Skeletal muscle cell (primary cell): ENCODE measurements at regions not wholly inside any gene's neighbourhood (a gene's known extent, or its start where the extent isn't known, plus 50 kb on each side); places are given as distances from the start of the nearest gene placed in this dataset.
A peak's percentile ranks its signal among the peaks of the same experiment; 100 is the strongest.

Source experiments
- DNase-seq: peaks from one replicate; pipeline ENCODE4 v3.0.0-alpha.2; 2010; ENCODE audit warnings: low read depth
- H3K4me3 ChIP-seq: 2 replicates; pipeline ENCODE4 v1.5.1; 2011; ENCODE audit warnings: low read depth, mild to moderate bottlenecking, control low read depth, low read length, moderate library complexity

DNA sequence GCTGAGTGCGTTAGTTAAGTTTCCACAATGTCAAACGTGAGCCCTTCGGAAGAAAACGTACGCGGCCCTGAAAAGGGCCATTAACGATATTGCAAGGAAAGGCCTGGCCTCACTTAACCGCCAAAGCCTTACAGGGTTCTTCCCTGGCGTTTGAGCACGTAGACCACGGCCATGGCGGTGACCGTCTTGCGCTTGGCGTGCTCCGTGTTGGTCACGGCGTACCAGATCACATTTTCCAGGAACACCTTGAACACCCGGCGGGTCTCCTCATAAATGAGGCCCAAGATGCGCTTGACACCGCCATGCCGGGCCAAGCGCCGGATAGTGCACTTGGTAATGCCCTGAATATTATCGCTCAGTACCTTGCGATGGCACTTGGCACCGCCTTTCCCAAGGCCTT, 118.4 kb upstream of the BTN3A2 start:
- DNase-seq: no peak
- no peak overlapping the region for H3K4me3 ChIP-seq

DNA sequence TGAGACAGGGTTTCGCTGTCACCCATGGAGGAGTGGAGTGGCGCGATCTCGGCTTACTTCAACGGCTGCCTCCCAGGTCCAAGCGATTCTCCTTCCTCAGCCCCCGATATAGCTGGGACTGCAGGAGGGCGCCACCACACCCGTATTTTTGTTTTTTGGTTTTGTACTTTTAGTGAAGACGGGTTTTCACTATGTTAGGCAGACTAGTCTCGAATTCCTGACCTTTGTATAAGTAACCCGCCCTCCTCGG, 115.4 kb upstream of the BTN3A2 start:
- DNase-seq: no peak
- H3K4me3 ChIP-seq: peak overlapping the region; percentile 65

DNA sequence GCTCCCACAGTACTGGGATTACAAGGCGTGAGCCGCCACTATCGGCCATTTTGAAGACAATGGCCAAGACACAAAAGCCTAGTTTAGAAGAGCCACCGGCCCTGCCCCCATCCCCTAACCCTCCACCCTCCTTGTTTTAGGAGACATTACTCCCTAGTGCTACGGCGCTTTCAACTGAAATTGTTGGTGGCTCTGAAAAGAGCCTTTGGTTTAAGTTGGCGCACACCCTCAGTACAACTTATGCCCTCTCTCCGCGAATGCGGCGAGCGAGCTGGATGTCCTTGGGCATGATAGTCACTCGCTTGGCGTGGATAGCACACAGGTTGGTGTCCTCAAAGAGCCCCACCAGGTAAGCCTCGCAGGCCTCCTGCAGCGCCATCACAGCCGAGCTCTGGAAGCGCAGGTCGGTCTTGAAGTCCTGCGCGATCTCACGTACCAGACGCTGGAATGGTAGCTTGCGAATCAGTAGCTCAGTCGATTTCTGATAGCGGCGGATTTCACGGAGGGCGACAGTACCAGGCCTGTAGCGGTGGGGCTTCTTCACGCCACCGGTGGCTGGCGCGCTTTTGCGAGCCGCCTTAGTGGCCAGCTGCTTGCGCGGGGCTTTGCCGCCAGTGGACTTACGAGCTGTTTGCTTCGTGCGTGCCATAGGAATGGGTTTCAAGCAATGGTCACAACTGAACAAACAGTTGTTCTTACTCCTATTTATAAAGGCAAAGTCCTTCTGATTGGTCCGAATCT, 114.9 kb upstream of the BTN3A2 start:
- no peak for DNase-seq
- H3K4me3 ChIP-seq: peak overlapping the region; percentile 65

DNA sequence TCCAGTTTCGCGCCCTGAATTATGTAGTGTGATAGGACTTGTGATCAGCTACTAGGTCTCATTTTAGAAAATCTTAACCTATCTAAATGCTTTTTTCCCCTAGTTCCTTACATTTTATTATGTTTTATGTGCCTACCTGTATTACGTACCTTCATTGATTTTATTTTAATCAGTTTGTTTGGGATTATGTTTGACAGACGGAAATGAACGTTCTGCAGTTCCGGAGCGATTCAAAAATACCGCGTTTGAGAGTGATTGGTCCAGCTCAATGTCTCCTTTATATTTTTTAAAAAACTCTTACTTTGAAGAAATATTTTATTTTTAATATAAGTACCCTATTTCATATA, 114.3 kb upstream of the BTN3A2 start:
- peak overlapping the region; percentile 65 for H3K4me3 ChIP-seq
- no peak for DNase-seq

DNA sequence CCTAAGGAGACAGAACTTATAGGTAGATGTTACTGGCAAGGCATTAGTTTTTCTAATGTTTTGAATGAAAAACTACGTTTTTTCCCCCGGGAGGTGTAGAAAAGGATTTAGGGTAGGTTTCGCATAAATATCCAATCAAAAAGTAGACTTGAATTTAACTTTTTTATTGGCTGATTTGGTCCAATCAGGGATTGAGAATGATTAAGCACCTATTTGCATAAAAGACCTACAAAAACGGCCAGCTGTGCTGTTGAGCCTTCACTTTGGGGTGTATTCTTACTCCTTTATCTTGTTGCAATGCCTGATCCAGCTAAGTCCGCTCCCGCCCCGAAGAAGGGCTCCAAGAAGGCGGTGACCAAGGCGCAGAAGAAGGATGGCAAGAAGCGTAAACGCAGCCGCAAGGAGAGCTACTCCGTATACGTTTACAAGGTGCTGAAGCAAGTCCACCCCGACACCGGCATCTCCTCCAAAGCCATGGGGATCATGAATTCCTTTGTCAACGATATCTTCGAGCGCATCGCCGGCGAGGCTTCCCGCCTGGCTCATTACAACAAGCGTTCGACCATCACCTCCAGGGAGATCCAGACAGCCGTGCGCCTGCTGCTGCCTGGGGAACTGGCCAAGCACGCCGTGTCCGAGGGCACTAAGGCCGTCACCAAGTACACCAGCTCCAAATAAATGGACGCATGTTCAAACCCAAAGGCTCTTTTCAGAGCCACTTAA, 113.5 kb upstream of the BTN3A2 start:
- peak overlapping the region; percentile 65 for H3K4me3 ChIP-seq

DNA sequence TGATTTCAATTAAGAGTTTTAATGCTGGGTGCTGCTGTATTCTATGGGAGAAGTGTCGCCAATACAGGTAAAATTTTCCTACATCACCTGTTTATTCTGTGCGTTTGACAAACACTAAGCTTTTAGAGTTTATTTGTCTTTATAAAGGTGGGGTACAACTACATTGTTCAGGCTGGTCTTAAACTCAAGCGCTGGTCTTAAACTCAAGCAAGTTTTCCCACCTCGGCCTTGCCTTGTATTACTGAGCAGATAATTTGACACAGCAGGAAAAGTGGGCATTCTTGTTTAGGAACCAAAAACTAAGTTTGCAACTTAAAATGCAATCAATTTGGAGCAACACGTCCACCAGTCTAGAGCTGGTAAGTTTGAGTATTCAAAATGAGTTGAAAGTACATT, 112.9 kb upstream of the BTN3A2 start:
- no peak for DNase-seq
- H3K4me3 ChIP-seq: peak overlapping the region; percentile 65

More for the DNA sequence above, 113.5 kb upstream of the BTN3A2 start:
- DNase-seq: peak; percentile 75

DNA sequence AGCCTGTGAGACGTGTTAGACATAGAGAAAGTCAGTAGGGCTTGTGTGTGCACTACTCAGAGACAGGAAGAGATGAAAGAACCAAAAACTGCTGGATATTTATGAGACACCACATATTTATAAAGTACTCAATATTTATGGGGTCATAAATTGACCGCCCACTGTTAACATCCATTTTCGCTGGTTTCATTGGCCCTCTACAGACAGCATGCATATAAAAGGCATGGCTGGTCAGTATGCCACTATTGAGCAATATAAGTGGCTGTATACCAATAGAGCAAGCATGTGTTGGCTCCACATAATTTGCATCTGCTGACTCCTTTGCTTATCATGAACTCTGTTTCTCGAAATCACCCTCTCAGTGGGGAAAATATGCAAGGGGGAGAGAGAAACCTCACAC, 110.3 kb upstream of the BTN3A2 start:
- no peak for DNase-seq
- no peak overlapping the region for H3K4me3 ChIP-seq

DNA sequence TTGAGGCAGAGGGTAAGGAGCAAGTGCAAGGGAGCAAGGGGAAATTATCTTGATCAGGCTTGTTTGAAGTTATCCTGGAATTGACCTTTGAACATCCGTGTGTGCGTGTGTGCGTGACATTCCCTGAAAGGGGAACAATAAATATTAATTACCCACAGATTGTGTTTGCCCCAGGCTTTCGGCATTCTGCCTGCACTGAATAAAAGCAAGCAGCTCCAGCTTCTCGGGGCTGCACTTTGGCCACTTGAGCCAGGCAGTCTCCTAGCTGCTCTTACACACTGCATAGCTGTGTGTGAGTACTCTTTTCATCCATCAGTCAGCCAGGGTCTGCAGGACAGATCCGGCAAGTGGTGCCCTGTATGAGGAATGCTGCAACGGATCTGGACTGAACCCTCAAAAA, 107.7 kb upstream of the BTN3A2 start:
- DNase-seq: no peak
- H3K4me3 ChIP-seq: no peak overlapping the region

DNA sequence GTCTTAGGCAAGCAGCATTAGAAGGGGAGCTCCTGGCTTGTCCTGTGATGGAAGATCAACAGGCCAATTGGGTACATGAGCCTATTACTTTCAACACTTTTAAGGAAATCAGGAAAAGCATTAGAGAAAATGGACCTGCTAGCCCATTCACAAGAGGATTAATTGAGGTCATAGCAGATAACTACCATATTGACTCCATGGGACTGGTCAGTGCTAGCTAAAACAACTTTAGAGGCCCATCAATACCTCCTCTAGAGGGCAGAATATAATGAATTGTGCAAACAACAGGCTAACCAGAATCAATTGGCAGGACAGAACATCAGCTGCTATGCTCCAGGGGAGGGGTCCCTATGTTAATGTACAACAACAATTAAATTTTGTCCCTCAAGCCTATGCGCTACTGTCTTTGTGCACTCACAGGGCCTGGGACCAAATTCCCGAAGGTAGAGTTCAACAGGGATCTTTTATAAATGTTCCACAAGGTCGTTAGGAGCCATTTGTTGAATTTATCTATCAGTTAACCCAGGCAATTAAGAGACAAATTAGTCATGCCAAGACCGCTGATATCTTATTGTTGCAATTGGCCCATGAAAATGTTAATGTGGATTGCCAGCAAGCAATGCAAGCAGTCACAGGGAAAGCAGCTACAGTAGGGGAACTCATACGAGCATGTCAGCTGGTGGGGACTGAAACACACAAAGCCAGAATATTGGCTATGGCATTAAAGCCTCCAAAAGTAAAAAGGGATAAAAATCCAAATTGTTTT, 106.6 kb upstream of the BTN3A2 start:
- no peak overlapping the region for H3K4me3 ChIP-seq
- DNase-seq: no peak

DNA sequence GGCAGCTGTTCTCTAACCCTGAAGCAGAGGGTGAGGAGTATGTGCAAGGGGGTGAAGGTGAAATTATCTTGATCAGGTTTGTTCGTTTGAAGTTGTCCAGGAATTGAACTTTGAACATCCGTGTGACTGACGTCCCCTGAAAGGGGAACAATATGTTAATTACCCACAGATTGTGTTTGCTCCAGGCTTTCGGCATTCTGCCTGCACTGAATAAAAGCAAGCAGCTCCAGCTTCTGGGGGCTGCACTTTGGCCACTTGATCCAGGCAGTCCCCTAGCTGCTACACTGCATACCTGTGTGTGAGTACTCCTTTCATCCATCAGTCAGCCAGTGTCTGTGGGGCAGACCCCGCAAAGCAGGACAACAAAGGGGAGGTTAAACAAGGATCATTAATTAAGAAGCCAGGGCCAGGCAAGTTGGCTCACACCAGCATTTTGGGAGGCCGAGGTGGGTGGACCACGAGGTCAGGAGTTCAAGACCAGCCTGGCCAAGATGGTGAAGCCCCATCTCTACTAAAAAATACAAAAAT, 104.8 kb upstream of the BTN3A2 start:
- H3K4me3 ChIP-seq: no peak overlapping the region
- DNase-seq: no peak

DNA sequence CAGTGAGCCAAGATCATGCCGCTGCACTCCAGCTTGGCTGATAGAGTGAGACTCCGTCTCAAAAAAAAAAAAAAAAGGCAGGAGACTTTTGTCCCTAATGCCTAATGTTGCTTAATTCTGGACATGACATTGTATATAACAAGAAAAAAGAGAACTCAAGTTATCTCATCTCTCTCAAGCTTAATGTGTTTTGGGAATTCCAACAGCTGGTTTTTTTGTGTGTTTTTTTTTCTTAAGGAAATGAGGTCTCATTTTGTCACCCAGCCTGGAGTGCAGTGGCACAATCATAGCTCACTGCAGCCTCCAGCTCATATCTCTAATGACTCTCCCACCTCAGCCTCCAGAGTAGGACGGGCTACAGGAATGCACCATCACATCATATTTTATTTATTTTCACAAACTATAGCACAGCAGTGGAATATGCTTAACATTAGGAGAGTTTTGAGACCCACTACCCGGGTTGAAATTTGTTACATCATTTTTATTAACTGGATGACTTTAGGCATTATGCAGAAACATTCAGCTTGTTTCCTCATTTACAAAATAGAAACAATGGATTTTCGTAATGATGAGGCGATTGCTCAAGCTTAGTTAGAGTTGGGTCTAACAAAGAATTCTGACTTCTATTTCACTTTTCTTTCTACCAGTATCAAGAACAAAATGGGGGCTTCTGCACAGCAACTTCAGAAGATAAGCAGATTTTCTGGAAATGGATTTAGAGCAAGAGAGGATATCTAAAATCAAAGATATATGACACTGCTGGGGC, 104.1 kb upstream of the BTN3A2 start:
- H3K4me3 ChIP-seq: no peak overlapping the region
- no peak for DNase-seq

DNA sequence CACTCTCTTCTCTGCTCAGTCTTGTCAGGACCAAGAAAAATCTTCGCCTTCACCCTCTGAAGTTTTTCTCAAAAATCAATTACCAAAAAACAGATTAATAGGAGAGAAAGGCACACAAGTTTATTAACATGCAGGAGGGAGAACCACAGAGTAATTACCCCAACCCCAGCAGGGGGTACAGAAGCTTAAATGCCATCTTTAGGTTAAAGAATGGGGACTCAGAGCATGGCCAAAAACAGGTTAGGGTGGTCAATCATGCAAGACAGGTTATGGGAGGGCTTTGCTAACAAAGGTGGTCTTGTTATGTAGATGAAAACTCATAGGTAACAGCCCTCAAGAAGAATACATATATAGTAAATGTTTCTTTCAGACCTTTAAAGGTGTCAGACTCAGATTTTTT, 100.5 kb upstream of the BTN3A2 start:
- no peak for DNase-seq
- no peak overlapping the region for H3K4me3 ChIP-seq

DNA sequence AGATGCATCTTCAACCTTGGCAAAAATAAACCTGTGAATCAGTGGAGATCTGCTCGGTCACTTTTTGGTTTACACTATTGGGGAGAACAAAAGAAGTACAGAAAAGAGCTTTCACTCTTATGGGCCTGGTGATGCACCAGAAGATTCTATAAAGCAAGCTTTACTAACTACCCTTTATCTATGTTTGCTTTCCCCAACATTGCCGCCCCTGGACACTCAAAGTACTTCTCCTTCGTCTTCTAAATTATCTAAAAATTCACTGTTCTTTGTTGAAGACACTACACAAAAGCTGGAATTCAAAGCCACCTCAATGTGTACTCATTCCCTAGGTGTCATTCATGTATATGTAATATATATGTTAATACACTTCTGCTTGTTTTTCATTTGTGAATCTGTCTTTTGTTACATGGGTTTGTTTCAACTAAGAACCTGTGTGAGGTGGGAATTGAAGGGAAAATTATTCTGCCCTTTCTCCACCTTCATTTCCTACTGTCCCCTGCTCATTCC, 97.9 kb upstream of the BTN3A2 start:
- H3K4me3 ChIP-seq: no peak overlapping the region
- DNase-seq: no peak

DNA sequence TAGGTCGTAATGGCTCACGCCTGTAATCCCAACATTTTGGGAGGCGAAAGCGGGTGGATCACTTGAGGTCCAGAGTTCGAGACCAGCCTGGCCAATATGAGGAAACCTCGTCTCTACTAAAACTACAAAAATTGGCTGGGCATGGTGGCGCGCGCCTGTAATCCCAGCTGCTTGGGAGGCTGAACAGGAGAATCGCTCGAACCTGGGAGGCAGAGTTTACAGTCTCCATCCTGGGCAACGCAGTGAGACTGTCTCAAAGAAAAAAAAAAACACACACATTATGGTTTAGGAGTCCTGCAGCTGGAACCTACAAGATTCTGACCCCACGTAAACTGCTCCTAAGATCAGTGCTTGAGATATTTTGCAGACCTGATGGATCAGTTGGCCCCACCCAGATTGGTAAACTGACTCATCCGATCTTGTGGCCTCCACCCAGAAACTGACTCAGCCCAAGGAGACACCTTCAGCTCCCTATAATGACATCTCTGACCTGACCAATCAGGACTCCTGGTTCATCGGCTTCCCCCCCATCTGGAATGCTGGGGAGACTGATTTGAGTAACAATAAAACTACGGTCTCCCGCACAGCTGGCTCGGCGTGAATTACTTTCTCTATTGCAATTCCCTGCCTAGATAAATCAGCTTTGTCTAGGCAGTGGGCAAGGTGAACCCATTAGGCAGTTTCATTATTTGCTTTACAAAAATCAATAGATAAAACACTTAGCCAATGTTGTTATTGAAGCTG, 96.2 kb upstream of the BTN3A2 start:
- no peak overlapping the region for H3K4me3 ChIP-seq
- DNase-seq: no peak

DNA sequence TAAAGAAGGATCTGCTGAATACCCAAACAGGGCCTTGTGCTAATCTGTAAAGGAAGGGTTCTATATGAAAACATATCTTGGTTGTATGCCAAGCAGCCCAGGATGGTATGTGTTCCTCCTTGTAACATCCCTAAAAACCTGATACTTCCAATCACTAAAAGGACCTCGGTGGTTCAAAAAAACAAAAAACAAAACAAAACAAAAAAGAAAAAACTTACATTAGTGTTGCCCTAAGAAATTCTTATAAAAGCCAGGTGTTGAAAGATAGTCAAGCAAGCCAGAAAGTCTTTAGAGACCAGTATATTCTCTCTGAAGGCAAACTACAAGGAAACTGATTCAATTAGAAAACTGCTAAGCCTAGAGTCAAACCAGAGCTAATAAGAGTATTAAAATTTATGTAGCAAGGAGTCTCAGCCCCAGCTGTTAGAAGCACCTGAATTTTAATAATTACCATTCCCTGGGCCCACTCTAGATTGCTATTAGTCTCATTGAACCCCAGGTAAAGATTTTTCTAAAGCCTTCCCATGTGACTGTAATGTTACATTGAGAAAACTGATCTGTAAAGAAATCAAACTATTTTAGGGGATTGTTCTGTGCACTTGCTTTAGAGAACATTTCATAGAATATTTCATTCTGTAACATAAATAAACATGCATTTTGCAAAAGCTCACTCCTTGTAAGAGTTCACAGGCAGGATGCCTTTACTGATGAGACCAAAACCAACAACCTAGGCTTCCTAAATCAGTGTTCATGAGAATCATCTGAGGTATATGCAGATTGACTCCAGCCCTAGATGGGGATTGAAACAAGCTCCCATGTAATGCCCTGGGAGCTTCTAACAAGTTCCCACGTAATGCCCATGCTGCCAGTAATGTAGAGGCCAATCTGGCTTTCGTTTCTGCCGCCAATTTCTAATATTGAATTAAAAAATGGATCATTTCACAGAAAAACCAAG, 95.2 kb upstream of the BTN3A2 start:
- DNase-seq: no peak
- peak overlapping the region; percentile 59 for H3K4me3 ChIP-seq

DNA sequence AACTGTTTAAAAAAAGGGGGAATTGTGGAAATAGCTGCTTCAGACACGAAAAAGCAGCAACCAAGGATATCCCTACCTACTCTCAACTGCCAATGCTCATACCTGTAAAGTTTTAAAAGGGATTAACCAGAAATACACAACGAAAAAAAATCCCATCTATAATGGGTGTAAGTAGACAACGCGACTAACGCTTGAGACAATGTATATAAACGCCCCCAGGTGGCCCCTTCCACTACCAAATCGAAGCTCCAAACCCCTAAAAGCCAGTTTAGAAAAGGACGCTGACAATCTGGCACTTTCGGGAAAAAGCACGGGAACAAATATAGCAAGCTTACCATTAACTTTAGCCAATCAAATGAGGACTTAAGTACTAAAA, 94.5 kb upstream of the BTN3A2 start:
- DNase-seq: no peak

DNA sequence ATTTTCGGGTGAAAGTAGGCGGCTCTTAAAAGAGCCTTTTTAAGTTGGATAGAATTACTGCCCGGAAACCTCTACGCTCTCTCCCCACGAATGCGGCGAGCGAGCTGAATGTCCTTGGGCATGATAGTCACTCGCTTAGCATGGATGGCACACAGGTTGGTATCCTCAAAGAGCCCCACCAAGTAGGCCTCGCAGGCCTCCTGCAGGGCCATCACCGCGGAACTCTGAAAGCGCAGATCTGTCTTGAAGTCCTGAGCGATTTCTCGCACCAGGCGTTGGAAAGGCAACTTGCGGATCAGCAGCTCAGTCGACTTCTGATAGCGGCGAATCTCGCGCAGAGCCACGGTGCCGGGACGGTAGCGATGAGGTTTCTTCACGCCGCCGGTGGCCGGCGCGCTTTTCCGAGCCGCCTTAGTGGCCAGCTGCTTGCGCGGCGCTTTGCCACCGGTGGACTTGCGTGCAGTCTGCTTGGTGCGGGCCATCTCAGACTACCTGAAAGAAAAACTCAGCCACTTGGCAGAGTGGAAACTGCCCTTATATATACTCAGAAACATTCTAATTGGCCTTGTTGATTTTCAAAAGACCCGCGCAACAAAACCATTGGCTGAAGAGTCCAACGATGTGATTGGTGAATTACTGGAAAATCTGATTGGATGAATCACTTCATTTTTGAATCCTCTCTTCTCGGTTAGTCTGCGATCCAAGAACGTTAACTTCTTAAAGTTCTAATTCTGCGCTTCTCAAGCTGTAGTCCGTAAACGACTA, 93.9 kb upstream of the BTN3A2 start:
- DNase-seq: no peak
- H3K4me3 ChIP-seq: peak overlapping the region; percentile 59

More for the DNA sequence above, 94.5 kb upstream of the BTN3A2 start:
- peak overlapping the region; percentile 59 for H3K4me3 ChIP-seq
